H9 (cell line): ENCODE measurements at regions not wholly inside any gene's neighbourhood (a gene's known extent, or its start where the extent isn't known, plus 50 kb on each side); places are given as distances from the start of the nearest gene placed in this dataset.

Source experiments
- DNase-seq: peaks from one replicate; pipeline ENCODE4 v3.0.0-alpha.2; 2017
- H2AFZ ChIP-seq: one replicate; pipeline ENCODE4 v1.6.1; 2013; ENCODE audit warnings: mild to moderate bottlenecking, low read length, control low read depth, moderate library complexity
- H2AK5ac ChIP-seq: 2 replicates; pipeline ENCODE4 v1.6.1; 2013; ENCODE audit warnings: low read length, control low read depth, mixed read lengths; ENCODE audit not compliant: insufficient read length
- H2BK120ac ChIP-seq: one replicate; pipeline ENCODE4 v1.6.1; 2013; ENCODE audit warnings: low read depth, mild to moderate bottlenecking, low read length, control low read depth, inconsistent platforms; ENCODE audit not compliant: poor library complexity, severe bottlenecking
- H2BK12ac ChIP-seq: 2 replicates; pipeline ENCODE4 v1.6.1; 2013; ENCODE audit warnings: low read length, control low read depth, mixed read lengths, low read depth; ENCODE audit not compliant: insufficient read length
- H2BK15ac ChIP-seq: 2 replicates; pipeline ENCODE4 v1.6.1; 2013; ENCODE audit warnings: low read depth, low read length, control low read depth
- H2BK20ac ChIP-seq: one replicate; pipeline ENCODE4 v1.6.1; 2013; ENCODE audit warnings: low read depth, mild to moderate bottlenecking, low read length, control low read depth, inconsistent platforms; ENCODE audit not compliant: poor library complexity, severe bottlenecking
- H2BK5ac ChIP-seq: 2 replicates; pipeline ENCODE4 v1.6.1; 2013; ENCODE audit warnings: low read length, control low read depth, mixed read lengths; ENCODE audit not compliant: insufficient read length
- H3K14ac ChIP-seq: 2 replicates; pipeline ENCODE4 v1.6.1; 2013; ENCODE audit warnings: low read length, control low read depth; ENCODE audit not compliant: insufficient read depth
- H3K18ac ChIP-seq: 2 replicates; pipeline ENCODE4 v1.6.1; 2013; ENCODE audit warnings: low read depth, mild to moderate bottlenecking, mixed read lengths, low read length, control low read depth; ENCODE audit not compliant: insufficient read length
- H3K23ac ChIP-seq: 2 replicates; pipeline ENCODE4 v1.6.1; 2013; ENCODE audit warnings: low read length, control low read depth, mixed read lengths, low read depth; ENCODE audit not compliant: insufficient read length
- H3K23me2 ChIP-seq: 2 replicates; pipeline ENCODE4 v1.6.1; 2013; ENCODE audit warnings: low read depth, mild to moderate bottlenecking, mixed read lengths, low read length, control low read depth; ENCODE audit not compliant: insufficient read length, poor library complexity, severe bottlenecking
- H3K27ac ChIP-seq: 2 replicates; pipeline ENCODE4 v1.5.1; 2013; ENCODE audit warnings: low read length, control low read depth, mixed read lengths, low read depth; ENCODE audit not compliant: insufficient read length
- H3K27me3 ChIP-seq: 2 replicates; pipeline ENCODE4 v1.6.1; 2013; ENCODE audit warnings: low read length, control low read depth, inconsistent platforms; ENCODE audit not compliant: insufficient read depth
- H3K4ac ChIP-seq: 2 replicates; pipeline ENCODE4 v1.6.1; 2013; ENCODE audit warnings: low read depth, mild to moderate bottlenecking, control low read depth, inconsistent platforms, low read length, moderate library complexity
- H3K4me1 ChIP-seq: 2 replicates; pipeline ENCODE4 v1.6.1; 2013; ENCODE audit warnings: low read length, control low read depth, inconsistent platforms; ENCODE audit not compliant: insufficient read depth
- H3K4me2 ChIP-seq: 2 replicates; pipeline ENCODE4 v1.6.1; 2013; ENCODE audit warnings: low read length, control low read depth, mixed read lengths; ENCODE audit not compliant: insufficient read length, insufficient read depth
- H3K56ac ChIP-seq: 2 replicates; pipeline ENCODE4 v1.6.1; 2013; ENCODE audit warnings: low read depth, mild to moderate bottlenecking, mixed read lengths, low read length, control low read depth; ENCODE audit not compliant: insufficient read length
- H3K79me1 ChIP-seq: 2 replicates; pipeline ENCODE4 v1.6.1; 2013; ENCODE audit warnings: low read depth, mild to moderate bottlenecking, moderate library complexity, low read length, control low read depth, inconsistent platforms; ENCODE audit not compliant: insufficient read depth, poor library complexity, severe bottlenecking
- H3K79me2 ChIP-seq: 2 replicates; pipeline ENCODE4 v1.6.1; 2013; ENCODE audit warnings: low read length, control low read depth, inconsistent platforms; ENCODE audit not compliant: insufficient read depth
- H3K9ac ChIP-seq: 2 replicates; pipeline ENCODE4 v1.6.1; 2013; ENCODE audit warnings: low read length, control low read depth, mixed read lengths; ENCODE audit not compliant: insufficient read length; ENCODE audit errors: extremely low read depth
- H3K9me3 ChIP-seq: one replicate; pipeline ENCODE4 v1.6.1; 2013; ENCODE audit warnings: low read depth, low read length, inconsistent platforms; ENCODE audit not compliant: control insufficient read depth
- H3T11ph ChIP-seq: one replicate; pipeline ENCODE4 v1.6.1; 2013; ENCODE audit warnings: mild to moderate bottlenecking, low read length, control low read depth, inconsistent platforms
- H4K20me1 ChIP-seq: one replicate; pipeline ENCODE4 v1.6.1; 2013; ENCODE audit not compliant: control insufficient read depth, insufficient read length, insufficient read depth
- H4K5ac ChIP-seq: 2 replicates; pipeline ENCODE4 v1.6.1; 2013; ENCODE audit warnings: low read depth, mild to moderate bottlenecking, mixed read lengths, low read length, control low read depth; ENCODE audit not compliant: insufficient read length
- H4K8ac ChIP-seq: replicated peaks from 2 replicates; pipeline ENCODE4 v1.6.1; 2013; ENCODE audit warnings: low read length, control low read depth, mixed read lengths, low read depth; ENCODE audit not compliant: insufficient read length
- H4K91ac ChIP-seq: 2 replicates; pipeline ENCODE4 v1.6.1; 2013; ENCODE audit warnings: low read depth, mild to moderate bottlenecking, moderate library complexity, mixed read lengths, low read length, control low read depth; ENCODE audit not compliant: insufficient read length
- H3K27ac Mint-ChIP-seq, 3 experiments: 2 replicates in 2 of 3; 3 replicates in 1 of 3; pipeline ENCODE4 v1.8.0; 2020 to 2021; ENCODE audit warnings: mixed read lengths in 3 of 3, mild to moderate bottlenecking in 1 of 3, moderate library complexity in 1 of 3
- H3K27me3 Mint-ChIP-seq: 2 replicates; pipeline ENCODE4 v1.8.0; 2021; ENCODE audit warnings: low read depth, mild to moderate bottlenecking, moderate library complexity, mixed read lengths
- H3K36me3 Mint-ChIP-seq, 3 experiments: 2 replicates in 2 of 3; 3 replicates in 1 of 3; pipeline ENCODE4 v1.8.0; 2020 to 2021; ENCODE audit warnings: low read depth in 3 of 3, mixed read lengths in 3 of 3; ENCODE audit not compliant: insufficient read depth in 1 of 3
- H3K4me1 Mint-ChIP-seq, 2 experiments: 2 replicates each; pipeline ENCODE4 v1.8.0; 2020; ENCODE audit warnings: mixed read lengths in 2 of 2
- H3K4me3 Mint-ChIP-seq, 2 experiments: 2 replicates in 1 of 2; 3 replicates in 1 of 2; pipeline ENCODE4 v1.8.0; 2020 to 2021; ENCODE audit warnings: mild to moderate bottlenecking in 2 of 2, mixed read lengths in 2 of 2, moderate library complexity in 1 of 2
- H3K9me3 Mint-ChIP-seq, 2 experiments: 2 replicates in 1 of 2; 3 replicates in 1 of 2; pipeline ENCODE4 v1.8.0; 2020; ENCODE audit warnings: mild to moderate bottlenecking in 2 of 2, mixed read lengths in 2 of 2, moderate library complexity in 1 of 2
- CTCF ChIP-seq: fragments of 200-600 bp; sonication (generic); conservative IDR thresholded peaks from 3 replicates; pipeline ENCODE4 v1.8.0; 2021; ENCODE audit warnings: antibody characterized with exemption, mild to moderate bottlenecking
- WGBS: extraction: QIAGEN DNeasy Blood & Tissue Kit; methylation state at CpG from one replicate; pipeline ENCODE4 v1.1.7; 2013; ENCODE audit warnings: missing lambda C conversion rate, low lambda C conversion rate, mixed read lengths; ENCODE audit not compliant: insufficient read length; ENCODE audit errors: extremely low coverage; 5-methylcytosine and 5-hydroxymethylcytosine counted together

DNA sequence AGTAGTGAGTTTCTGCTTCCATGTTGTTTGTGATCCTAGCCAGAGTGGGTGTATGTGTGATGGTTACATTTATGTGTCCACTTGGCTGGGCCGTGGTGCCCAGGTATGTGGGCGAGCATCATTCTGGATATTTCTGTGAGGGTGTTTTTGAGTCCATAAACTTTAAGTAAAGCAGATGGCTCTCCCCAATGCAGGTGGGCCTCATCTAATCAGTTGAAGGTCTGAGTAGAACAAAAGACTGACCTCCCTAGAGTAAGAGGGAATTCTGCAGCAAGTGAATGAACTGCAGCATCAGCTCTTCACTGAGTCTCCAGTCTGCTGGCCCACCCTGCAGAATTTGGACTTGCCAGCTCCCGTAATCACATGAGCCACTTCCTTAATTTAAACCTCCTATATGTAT is 571.9 kb downstream of the ACTR3B start:
- no peak overlapping the region for H3K4ac ChIP-seq
- no peak overlapping the region for H4K8ac ChIP-seq
- H3K27me3 Mint-ChIP-seq = no peaks in the 10 kb centered on the region; the same call in 1 of the 2 replicates
- no peak for DNase-seq
- H3K27me3 ChIP-seq = no peaks in the 10 kb centered on the region; the same call in 1 of the 2 replicates
- H4K91ac ChIP-seq = no peak overlapping the region
- H3K18ac ChIP-seq = no peak overlapping the region
- H3K4me3 Mint-ChIP-seq = no peak overlapping the region
- H2AFZ ChIP-seq = no peak overlapping the region
- H4K5ac ChIP-seq = no peak overlapping the region
- no peak overlapping the region for H3K27ac ChIP-seq
- H3K23me2 ChIP-seq = no peaks in the 10 kb centered on the region
- no peak overlapping the region for H2BK120ac ChIP-seq
- no peak overlapping the region for H2BK5ac ChIP-seq
- H3T11ph ChIP-seq = no peak overlapping the region
- no peak overlapping the region for H3K56ac ChIP-seq
- H3K4me1 Mint-ChIP-seq = no peaks in the 10 kb centered on the region
- no peak overlapping the region for H3K27ac Mint-ChIP-seq
- H3K79me1 ChIP-seq = no peaks in the 10 kb centered on the region
- no peak overlapping the region for H2BK15ac ChIP-seq
- no peak overlapping the region for H2BK20ac ChIP-seq
- peaks cover 31% of the 10 kb centered on the region for H3K9me3 ChIP-seq
- no peaks in the 10 kb centered on the region for H3K4me1 ChIP-seq
- H3K14ac ChIP-seq = no peak overlapping the region
- no peak overlapping the region for H2BK12ac ChIP-seq
- H3K23ac ChIP-seq = no peak overlapping the region
- H4K20me1 ChIP-seq = no peaks in the 10 kb centered on the region
- WGBS = no CpG with 5 or more reads among the region's 3 CpGs
- peaks cover 4 to 28% (median 15%) of the 10 kb centered on the region in 3 experiments; a peak in 5 of 7 replicates for H3K36me3 Mint-ChIP-seq
- H2AK5ac ChIP-seq = no peak overlapping the region
- H3K9ac ChIP-seq = no peak overlapping the region
- no peak for TF ChIP-seq CTCF
- no peaks in the 10 kb centered on the region for H3K79me2 ChIP-seq
- H3K9me3 Mint-ChIP-seq = peaks cover 82 to 93% of the 10 kb centered on the region in 2 experiments
- H3K4me2 ChIP-seq = no peak overlapping the region
